ENCODE measurements at regions not wholly inside any gene's neighbourhood (a gene's known extent, or its start where the extent isn't known, plus 50 kb on each side); places are given as distances from the start of the nearest gene placed in this dataset.

DNA sequence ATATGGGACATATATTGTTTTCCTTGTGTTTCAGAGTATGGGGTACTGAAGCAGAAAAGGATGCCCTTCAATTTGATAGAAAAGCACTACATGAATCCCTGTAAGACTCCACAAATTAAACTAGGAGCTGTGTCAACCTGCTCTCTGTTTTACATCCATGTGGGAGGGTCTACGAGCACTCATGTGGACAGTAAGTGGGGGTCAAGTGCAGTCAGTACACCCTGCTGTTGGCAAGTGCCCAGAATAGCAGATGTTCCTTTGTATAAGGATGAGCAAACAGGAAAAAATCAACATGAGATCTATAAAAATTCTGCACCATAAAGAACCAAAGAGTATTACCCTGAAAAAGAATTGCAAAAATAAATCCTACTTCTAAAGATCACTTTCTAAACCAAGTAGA, 659.9 kb downstream of the SI start:
- FAIRE-seq (no peak), DNase-seq (ENCODE audit: extremely low read depth in 1 of 4, low spot score in 3 of 4) (no peak), ATAC-seq (no peak)
- ChIA-PET POLR2A (no interaction called here), CTCF (ENCODE audit: low intra/inter-chr PET ratio) (no interaction called here)
- Histone ChIP-seq H3K79me2 (ENCODE audit: control insufficient read depth, insufficient read depth, low read length) (no peaks in the 10 kb centered on the region), H3K4me2 (ENCODE audit: insufficient read depth, low read length) (no peak overlapping the region), H4K20me1 (replicated peaks; ENCODE audit: control insufficient read depth, insufficient read depth, low read length) (no peaks in the 10 kb centered on the region), H3K36me3 (ENCODE audit: control insufficient read depth, insufficient read depth, low read length) (no peaks in the 10 kb centered on the region), H3K27ac (ENCODE audit: extremely low read depth, low read depth, low read length) (no peak overlapping the region), H2AFZ (ENCODE audit: low read depth, low read length) (no peak overlapping the region), H3K4me1 (replicated peaks in 1 of 2; ENCODE audit: control insufficient read depth in 2 of 2, insufficient read depth in 2 of 2, low read length in 2 of 2) (no peaks in the 10 kb centered on the region), H3K9me3 (replicated peaks; ENCODE audit: control insufficient read depth, insufficient read depth, low read depth, low read length) (no peaks in the 10 kb centered on the region), H3K4me3 (no peak overlapping the region), H3K27me3 (ENCODE audit: control insufficient read depth in 2 of 2, insufficient read depth in 2 of 2, low read length in 2 of 2) (no peaks in the 10 kb centered on the region), H3K9me1 (ENCODE audit: control insufficient read depth, insufficient read depth, low read length) (no peaks in the 10 kb centered on the region), H3K9ac (ENCODE audit: insufficient read depth in 1 of 2, low read depth in 2 of 2, low read length in 2 of 2) (no peak overlapping the region)
- no TSS peak for BruUV-seq (replicated peaks)
- intact Hi-C loops (cut with micrococcal nuclease) (no loop called here), in situ Hi-C loops (cut with MboI) (no loop called here)
- TF ChIP-seq RBM34 (IDR thresholded peaks at IDR 0.05; ENCODE audit: borderline replicate concordance, insufficient read depth, low read length) (no peak), GTF2F1 (IDR thresholded peaks at IDR 0.05; ENCODE audit: low read depth, low read length) (no peak), SPI1 (IDR thresholded peaks at IDR 0.05; ENCODE audit: borderline replicate concordance, low read depth, low read length) (no peak), KDM2B (CRISPR knock-in tag; IDR thresholded peaks at IDR 0.05) (no peak)
- TF ChIP-seq, protein P1, sequence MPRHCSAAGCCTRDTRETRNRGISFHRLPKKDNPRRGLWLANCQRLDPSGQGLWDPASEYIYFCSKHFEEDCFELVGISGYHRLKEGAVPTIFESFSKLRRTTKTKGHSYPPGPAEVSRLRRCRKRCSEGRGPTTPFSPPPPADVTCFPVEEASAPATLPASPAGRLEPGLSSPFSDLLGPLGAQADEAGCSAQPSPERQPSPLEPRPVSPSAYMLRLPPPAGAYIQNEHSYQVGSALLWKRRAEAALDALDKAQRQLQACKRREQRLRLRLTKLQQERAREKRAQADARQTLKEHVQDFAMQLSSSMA (CRISPR knock-in tag; IDR thresholded peaks at IDR 0.05) = no peak
- TF ChIP-seq, protein P2, sequence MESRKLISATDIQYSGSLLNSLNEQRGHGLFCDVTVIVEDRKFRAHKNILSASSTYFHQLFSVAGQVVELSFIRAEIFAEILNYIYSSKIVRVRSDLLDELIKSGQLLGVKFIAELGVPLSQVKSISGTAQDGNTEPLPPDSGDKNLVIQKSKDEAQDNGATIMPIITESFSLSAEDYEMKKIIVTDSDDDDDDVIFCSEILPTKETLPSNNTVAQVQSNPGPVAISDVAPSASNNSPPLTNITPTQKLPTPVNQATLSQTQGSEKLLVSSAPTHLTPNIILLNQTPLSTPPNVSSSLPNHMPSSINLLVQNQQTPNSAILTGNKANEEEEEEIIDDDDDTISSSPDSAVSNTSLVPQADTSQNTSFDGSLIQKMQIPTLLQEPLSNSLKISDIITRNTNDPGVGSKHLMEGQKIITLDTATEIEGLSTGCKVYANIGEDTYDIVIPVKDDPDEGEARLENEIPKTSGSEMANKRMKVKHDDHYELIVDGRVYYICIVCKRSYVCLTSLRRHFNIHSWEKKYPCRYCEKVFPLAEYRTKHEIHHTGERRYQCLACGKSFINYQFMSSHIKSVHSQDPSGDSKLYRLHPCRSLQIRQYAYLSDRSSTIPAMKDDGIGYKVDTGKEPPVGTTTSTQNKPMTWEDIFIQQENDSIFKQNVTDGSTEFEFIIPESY (CRISPR knock-in tag; IDR thresholded peaks at IDR 0.05) = no peak
- TF ChIP-seq, protein P3, sequence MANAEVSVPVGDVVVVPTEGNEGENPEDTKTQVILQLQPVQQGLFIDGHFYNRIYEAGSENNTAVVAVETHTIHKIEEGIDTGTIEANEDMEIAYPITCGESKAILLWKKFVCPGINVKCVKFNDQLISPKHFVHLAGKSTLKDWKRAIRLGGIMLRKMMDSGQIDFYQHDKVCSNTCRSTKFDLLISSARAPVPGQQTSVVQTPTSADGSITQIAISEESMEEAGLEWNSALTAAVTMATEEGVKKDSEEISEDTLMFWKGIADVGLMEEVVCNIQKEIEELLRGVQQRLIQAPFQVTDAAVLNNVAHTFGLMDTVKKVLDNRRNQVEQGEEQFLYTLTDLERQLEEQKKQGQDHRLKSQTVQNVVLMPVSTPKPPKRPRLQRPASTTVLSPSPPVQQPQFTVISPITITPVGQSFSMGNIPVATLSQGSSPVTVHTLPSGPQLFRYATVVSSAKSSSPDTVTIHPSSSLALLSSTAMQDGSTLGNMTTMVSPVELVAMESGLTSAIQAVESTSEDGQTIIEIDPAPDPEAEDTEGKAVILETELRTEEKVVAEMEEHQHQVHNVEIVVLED (CRISPR knock-in tag; IDR thresholded peaks at IDR 0.05) = no peak
- WGBS (ENCODE audit: insufficient coverage, low coverage, missing lambda C conversion rate) = 0% methylated on average over 1 of the region's 1 CpG
